Lower leg skin (tissue), 4 donors: ENCODE measurements at regions not wholly inside any gene's neighbourhood (a gene's known extent, or its start where the extent isn't known, plus 50 kb on each side); places are given as distances from the start of the nearest gene placed in this dataset.
"Not testable (repeated sequence)": the region's sequence is repeated elsewhere in the genome, so short reads cannot be mapped to it uniquely, and the experiment has no call there.

Experiments
- DNase-seq, 2 donors: peaks; one replicate each; pipeline ENCODE4 v3.0.0-alpha.2; 2019; ENCODE audit warnings: low spot score in 2 of 2
- H3K4me3 ChIP-seq: fragments of 200-600 bp; sonication (generic); 2 replicates; pipeline ENCODE4 v1.5.1; 2017; ENCODE audit warnings: mild to moderate bottlenecking, low read depth; ENCODE audit not compliant: poor library complexity, severe bottlenecking
- POLR2A ChIP-seq, 2 donors: fragments of 450-650 bp; IDR thresholded peaks; one replicate each; pipeline ENCODE4 v1.6.1; 2016 to 2017; ENCODE audit warnings: antibody characterized with exemption in 2 of 2, mild to moderate bottlenecking in 1 of 2, moderate library complexity in 1 of 2
- WGBS, 2 donors: methylation state at CpG; one replicate each; pipeline ENCODE4 v1.1.5; 2018; 5-methylcytosine and 5-hydroxymethylcytosine counted together
- intact Hi-C: fragments of 100-400 bp; cut with DNase I; formaldehyde crosslinking; loops from one replicate; pipeline ENCODE4 v1.15.0; 2023; ENCODE audit warnings: low total_unique reads
- TF ChIP-seq, protein P1 (sequence below), 3 donors: fragments of 450-650 bp; IDR thresholded peaks; one replicate each; pipeline ENCODE4 v1.5.1; 2016; ENCODE audit warnings: antibody characterized with exemption in 3 of 3, mild to moderate bottlenecking in 3 of 3, moderate library complexity in 2 of 3

DNA sequence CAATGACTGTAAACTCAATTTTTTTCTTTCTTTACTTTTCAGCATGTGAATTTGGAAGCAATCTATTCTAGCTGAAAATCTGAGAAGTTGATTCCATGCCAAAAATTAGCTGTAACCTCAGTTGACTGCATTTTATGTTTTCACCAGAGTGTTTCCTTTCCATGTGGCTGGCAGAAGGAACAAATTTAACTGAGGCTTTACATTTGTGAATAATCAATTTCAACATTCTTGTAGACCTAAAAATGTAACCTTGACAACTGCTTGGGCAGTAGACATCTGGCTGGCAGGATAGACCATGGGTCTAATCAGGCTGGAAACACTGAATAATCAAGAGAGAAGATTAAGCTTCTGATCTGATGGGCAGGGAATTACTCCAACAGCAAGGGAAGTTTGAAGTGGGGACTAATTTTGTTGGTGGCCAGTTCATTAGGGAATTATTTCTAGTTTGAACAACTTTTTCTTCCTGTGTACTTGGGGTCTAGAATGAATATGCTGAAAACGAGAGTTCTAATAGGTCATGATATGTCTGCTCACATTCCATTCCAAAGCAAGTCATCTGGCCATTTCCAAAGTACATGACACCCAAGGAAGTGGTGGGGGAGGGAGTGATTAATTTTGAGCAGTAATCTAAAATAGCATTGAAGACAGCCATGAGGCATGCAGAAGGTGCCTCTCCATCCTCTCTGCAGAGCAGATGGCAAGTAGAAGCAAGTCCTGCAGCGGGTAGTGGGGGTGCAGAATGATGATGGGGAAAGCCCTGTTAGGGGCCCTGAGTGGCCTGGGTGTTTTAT, 68.2 kb downstream of the ATP23 start:
- 57 to 69% methylated on average over 2 of the region's 2 CpGs for WGBS, 2 donors
- TF ChIP-seq, protein P1, sequence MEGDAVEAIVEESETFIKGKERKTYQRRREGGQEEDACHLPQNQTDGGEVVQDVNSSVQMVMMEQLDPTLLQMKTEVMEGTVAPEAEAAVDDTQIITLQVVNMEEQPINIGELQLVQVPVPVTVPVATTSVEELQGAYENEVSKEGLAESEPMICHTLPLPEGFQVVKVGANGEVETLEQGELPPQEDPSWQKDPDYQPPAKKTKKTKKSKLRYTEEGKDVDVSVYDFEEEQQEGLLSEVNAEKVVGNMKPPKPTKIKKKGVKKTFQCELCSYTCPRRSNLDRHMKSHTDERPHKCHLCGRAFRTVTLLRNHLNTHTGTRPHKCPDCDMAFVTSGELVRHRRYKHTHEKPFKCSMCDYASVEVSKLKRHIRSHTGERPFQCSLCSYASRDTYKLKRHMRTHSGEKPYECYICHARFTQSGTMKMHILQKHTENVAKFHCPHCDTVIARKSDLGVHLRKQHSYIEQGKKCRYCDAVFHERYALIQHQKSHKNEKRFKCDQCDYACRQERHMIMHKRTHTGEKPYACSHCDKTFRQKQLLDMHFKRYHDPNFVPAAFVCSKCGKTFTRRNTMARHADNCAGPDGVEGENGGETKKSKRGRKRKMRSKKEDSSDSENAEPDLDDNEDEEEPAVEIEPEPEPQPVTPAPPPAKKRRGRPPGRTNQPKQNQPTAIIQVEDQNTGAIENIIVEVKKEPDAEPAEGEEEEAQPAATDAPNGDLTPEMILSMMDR (IDR thresholded peaks at IDR 0.05): no peak
- no peak for TF ChIP-seq POLR2A (IDR thresholded peaks at IDR 0.05)
- DNase-seq: no peak
- H3K4me3 ChIP-seq: no peak overlapping the region
- intact Hi-C loops: no loop called here

DNA sequence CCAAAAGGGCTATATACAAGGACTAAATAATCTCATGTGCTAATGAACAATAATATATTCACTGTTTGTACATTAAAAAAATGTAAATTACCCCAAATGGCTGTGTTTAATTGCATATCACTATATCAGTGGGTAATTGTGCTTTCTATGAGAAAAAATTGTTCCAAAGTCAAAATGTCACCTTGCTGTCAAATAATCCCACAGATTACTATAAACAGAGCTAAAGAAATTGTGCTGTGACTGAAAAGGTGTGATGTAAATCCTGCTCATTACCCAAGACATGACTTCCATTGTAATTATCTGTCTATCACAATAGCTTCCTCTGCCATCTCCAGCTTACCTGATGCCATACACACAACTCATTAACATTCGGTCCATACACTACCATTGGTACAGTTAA, 70.3 kb downstream of the ATP23 start:
- H3K4me3 ChIP-seq: no peak overlapping the region
- DNase-seq: no peak
- TF ChIP-seq POLR2A (IDR thresholded peaks at IDR 0.05): no peak
- TF ChIP-seq, protein P1 (IDR thresholded peaks at IDR 0.05): no peak
- 42 to 83% methylated on average over 1 of the region's 1 CpG for WGBS, 2 donors
- intact Hi-C loops: no loop called here

DNA sequence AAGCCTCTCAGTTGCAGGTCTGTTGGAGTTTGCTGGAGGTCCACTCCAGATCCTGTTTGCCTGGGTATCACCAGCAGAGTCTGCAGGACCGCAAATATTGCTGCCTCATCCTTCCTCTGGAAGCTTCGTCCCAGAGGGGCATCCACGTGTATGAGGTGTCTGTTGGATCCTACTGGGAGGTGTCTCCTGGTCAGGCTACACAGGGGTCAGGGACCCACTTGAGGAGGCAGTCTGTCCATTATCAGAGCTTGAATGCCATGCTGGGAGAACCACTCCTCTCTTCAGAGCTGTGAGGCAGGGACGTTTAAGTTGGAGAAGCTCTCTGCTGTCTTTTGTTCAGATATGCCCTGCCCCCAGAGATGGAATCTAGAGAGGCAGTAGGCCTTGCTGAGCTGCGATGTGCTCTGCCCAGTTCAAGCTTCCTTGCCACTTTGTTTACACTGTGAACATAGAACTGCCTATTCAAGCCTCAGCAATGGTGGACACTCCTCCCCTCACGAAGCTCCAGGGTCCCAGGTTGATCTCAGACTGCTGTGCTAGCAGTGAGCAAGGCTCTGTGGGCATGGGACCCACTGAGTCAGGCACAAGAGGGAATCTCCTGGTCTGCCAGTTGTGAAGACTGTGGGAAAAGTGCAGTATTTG, 81.1 kb downstream of the ATP23 start:
- intact Hi-C loops, H3K4me3 ChIP-seq, DNase-seq: not testable (repeated sequence)
- WGBS, 2 donors: 78 to 93% methylated on average over 5 to 6 of the region's 6 CpGs

DNA sequence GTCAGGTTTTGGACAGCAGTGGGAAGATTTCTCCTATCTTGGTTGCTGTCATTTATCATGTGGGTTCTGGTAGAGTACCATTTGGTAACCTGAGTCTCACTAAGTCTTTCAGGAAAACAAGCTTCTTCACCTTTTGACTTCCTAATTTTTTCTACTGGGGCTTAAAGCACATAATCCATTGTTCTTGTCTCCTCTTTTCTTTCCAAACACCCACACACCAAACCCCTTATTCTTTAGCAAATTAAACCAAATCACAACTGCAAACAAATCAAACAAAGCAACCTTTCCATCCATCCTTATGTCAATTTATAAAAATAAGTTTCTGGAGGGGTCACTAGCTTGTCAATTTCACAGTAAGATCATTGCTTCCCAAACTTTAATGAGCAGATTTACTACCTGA, 84.1 kb downstream of the ATP23 start:
- TF ChIP-seq, protein P1 (IDR thresholded peaks at IDR 0.05): no peak
- TF ChIP-seq POLR2A (IDR thresholded peaks at IDR 0.05): no peak
- H3K4me3 ChIP-seq: no peak overlapping the region
- intact Hi-C loops: no loop called here
- no peak for DNase-seq

DNA sequence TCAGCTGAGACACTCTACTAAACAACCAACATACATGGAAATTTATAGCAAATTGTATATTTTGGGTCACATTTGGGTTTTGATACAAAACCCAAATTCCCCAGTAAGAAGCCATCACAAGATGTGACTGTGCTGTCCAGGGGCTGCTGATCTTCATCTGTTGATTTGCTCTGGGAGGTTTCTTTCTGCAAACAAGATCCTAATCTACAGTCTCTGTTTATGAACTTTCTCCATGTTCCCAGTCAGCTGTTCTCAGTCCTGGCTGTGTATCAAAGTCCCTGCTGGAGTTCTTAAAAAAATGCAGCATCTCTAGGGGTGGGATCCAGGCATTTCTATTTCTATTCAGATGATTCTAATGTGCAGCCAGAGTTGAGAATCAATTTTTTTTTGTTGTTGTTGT, 85.1 kb downstream of the ATP23 start:
- TF ChIP-seq, protein P1 (IDR thresholded peaks at IDR 0.05): no peak
- TF ChIP-seq POLR2A (IDR thresholded peaks at IDR 0.05): no peak
- intact Hi-C loops: no loop called here
- DNase-seq: no peak
- no peak overlapping the region for H3K4me3 ChIP-seq

DNA sequence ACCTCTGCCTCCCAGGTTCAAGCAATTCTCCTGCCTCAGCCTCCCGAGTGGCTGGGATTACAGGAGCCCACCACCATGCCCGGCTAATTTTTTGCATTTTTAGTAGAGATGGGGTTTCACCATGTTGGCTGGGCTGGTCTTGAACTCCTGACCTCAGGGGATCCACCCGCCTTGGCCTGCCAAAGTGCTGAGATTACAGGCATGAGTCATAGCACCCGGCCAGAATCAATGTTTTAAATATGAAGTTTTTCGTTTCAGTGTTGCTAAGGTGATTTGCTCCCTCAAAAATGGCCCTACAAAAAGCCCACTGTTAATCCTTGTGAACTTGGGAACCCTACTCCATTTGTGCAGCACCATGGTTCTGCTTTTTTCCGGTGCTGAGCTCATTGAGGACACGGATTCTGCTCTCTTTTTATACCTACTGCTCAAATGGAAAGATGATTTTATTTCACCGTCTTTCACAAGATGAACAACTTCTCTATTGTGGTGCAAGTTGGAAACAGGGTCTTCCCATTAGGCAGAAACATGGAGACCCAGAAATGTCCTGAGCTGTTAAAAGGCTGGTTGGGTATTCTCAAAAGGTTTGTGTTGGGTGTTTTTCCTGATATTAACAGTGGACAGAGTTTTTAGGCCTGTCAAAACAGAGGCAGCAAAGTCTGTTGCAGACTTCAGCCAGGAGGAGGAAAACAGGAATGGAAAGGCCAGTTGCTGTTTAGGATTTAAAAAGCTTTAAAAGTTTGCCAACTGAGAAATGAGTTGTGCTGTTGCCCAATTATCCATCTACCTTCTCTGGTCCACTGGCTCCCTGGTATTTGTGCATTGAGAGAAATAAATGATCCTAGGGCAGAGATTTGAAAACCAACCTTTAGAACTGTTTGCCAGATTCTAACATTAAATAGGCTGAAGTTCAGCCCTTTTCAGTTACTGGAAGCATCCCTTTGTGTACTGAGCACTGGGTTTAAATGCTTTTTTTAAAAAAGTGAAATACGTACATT, 85.8 kb downstream of the ATP23 start:
- intact Hi-C loops: no loop called here
- WGBS, 2 donors: 44 to 49% methylated on average over 9 of the region's 9 CpGs
- H3K4me3 ChIP-seq: no peak overlapping the region
- TF ChIP-seq, protein P1 (IDR thresholded peaks at IDR 0.05): no peak
- no peak for TF ChIP-seq POLR2A (IDR thresholded peaks at IDR 0.05)
- DNase-seq: no peak
